Left colon (tissue), 2 donors: ENCODE measurements at regions not wholly inside any gene's neighbourhood (a gene's known extent, or its start where the extent isn't known, plus 50 kb on each side); places are given as distances from the start of the nearest gene placed in this dataset.

ENCODE experiments used
- ATAC-seq: fragments of 200-7000 bp; cut with Tn5 transposase; one replicate; pipeline ENCODE4 v1.9.1; 2020; ENCODE audit warnings: mild to moderate bottlenecking, moderate library complexity
- DNase-seq, 2 donors: peaks; one replicate each; pipeline ENCODE4 v3.0.0-alpha.2; 2020
- intact Hi-C, 2 donors: fragments of 100-400 bp; cut with DNase I in 1 of 2; cut with micrococcal nuclease in 1 of 2; formaldehyde crosslinking; loops; one replicate each; pipeline versions ENCODE4 v1.11.2 to v1.14.0; 2022; cut with DNase I, micrococcal nuclease
- donor health status: DM: no; HTN: no; CAD: no.
- donor health status: DM: yes; HTN: yes; CAD: no.

DNA sequence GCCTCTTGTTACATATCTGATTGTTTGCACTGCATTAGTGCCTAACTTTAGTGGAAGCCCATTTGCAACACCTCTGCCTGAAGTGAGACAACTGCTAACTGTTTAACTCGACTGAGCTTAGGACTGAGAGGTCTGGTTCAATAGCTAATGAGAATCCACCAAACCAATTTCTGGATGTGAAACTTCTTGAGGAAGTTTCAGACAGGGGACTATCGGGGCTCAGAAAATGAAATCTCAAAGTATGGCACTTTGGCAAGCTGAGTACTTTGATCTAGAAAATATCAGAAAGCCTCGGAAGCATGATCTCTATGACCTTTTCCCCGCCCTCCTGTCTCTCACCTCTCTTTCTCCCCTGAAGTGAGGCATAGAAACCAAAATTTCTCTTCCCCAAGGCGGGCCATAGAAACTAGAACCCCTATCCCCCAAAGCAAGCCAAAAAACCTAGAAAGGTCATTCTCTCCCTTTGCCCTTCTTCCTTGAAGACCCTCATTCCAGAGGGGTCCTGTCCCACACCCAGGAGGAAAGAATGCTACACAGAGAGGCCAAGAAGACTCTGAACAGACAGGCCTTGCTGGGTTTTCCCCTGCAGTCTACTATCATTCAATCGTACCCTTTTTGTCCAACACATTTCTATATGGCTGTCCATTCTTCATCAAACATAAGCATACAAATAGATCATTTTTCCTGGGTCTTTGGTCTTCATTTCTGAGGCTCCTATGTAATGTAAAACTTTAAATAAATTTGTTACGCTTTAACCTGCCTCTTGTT is 69.6 kb upstream of the CREB1 start:
- intact Hi-C loops: no loop called here
- no peak for ATAC-seq
- no peak for DNase-seq

DNA sequence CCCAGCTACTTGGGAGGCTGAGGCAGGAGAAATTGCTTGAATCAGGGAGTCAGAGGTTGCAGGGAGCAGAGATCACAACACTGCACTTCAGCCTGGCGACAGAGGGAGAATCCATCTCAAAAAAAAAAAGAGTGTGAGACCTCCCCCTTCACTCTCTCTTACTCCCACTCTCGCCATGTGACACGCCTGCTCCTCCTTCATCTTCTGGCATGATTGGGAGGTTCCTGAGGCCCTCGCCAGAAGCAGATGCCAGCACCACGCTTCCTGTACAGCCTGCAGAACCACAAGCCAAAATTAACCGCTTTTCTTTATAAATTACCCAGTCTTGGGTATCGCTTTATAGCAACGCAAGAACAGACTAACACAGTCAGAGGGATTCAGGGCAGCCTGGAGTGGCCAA is 66.3 kb upstream of the CREB1 start:
- DNase-seq (no peak), ATAC-seq (no peak)
- intact Hi-C loops: no loop called here

DNA sequence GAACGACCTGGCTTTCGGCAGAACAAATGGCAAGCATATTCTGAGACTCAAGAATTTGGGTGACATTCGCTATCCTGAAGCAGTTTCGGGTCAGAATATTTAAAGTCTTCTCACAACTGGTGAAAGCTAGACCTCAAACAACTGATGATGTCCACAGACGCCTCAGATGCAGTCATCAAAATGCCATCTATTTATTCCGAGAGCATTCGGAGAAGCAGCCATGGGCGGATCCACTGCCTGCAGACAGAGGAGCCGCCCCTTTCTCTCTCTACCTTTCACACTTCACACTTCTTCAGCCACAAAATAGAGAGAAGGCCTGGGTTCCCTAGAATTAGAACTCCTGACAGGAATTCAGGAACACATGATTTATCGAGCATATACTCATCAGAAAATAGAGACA is 65.8 kb upstream of the CREB1 start:
- intact Hi-C loops: no loop called here
- no peak for ATAC-seq
- DNase-seq: no peak

DNA sequence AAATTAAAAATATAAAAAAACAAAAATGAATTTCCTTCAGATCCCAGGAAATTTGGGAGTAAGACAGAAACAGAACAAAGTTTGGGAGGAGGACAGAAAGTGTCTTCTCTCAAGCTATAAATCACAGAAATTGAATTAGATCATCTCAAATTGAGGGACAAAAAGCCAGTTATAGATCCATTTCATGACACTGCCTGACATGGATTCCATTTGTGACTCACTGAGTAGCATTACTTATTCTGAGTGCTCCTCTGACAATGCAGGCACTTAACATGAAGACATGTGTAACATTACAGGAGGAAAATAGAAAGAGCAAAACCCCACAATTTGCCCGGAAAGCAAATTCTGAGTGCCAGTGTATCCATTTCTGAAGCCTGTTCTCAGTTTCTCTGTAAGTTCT is 63.9 kb upstream of the CREB1 start:
- intact Hi-C loops: no loop called here
- ATAC-seq (no peak), DNase-seq (no peak)

DNA sequence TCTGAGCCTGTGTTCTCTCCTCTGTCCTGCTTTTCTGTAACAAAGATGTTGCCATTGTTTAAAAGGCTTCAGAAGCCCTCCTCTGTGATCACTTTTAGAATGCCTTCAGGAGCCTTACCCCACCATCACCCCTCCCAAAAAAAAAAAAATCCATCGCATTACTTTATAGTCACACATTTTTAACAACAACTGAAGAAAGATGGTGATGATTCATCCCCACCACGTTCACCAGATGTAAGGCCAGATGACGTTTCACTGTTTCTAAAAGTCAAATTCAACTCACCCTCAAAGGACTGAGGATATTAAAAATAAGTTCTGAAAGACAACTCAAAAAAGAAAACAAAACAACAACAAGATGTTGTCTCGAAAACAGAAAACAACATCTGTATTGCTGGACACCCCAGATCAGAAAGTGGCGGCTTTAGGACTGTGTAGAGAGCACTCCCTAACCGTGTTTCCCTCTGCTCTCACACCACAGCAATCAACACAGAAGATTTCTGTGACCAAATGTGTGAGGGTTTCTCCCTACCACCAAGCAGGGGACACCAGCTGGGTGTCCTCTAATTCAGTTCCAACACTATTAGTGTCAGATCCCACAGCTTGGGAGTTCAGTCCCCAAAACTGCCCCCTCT is 61.9 kb upstream of the CREB1 start:
- DNase-seq (no peak), ATAC-seq (no peak)
- intact Hi-C loops: no loop called here

DNA sequence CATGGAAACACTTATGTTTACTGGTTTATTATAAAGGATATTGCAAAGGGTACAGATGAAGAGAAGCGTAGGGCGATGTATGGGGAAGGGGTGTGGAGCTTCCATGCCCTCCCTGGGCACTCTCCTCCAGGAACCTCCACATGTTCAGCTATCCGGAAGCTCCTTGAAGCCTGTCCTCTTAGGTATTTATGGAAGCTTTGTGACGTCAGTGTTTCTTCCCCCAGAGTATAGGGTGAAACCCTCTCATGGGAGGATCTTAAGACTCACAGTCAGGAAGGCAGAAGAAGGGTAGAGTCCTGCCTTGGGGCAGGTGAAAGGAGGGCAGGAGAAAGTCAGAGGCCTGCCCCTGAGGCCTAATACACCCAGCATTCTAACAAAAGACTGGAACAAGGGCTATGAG is 61.3 kb upstream of the CREB1 start:
- ATAC-seq: no peak
- intact Hi-C loops: no loop called here
- no peak for DNase-seq

DNA sequence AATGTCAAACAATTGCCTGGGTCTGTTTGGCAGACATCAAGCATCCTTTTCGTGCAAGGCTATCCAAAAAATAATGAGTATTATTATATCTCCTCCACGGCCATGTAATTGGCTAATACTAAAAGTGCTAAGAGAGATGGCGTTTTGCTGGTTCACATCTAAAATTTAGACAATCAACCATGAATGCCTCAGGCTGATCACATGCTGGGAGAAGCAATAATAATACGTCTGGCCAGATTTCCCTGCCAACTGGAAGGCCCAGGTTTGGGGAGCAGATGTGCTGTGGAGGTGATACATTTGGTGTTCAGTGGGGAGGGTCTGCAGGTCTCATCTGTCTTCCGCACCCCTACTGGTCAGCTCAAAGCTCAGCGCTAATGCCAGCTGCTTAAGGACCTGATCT is 60.3 kb upstream of the CREB1 start:
- ATAC-seq: no peak
- intact Hi-C loops: no loop called here
- no peak for DNase-seq

DNA sequence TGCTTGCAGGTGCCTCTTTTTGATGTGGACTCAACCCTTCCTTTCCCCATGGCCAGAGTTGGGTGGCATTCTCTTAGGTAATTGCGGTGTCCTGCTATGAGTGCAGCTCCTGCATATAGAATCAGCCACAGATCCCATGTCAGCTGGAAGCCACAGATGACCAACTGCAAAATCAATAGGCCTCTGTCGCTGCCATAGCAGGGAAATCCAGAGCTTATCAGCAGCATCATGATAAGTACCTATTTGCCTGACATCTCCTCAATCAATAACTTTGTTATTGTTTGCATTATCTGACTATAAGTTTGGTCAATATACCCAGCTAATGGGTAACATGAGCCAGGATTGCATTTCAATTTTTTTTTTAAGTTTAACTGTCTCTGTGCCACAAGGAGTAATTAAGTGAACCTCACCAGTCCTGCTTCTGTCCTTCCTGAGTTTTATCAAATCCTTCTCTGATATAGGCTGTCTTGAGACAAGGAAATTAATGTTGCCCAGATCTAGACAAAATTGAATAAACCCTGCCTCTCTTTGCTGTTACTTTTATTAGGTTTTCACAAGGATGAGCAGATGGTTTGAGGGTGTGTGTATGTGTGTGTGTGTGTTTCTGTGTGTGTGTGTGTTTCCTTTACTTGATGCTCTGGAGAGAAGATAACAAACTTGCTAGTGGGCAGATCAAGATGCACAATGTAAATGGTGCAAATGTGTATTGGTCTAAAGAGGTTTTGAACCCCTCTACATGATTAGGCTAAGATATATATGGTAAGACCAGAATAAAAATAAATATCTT is 59.6 kb upstream of the CREB1 start:
- intact Hi-C loops: loop anchor here (5.0 to 10.0 kb wide), 2 partner anchors 305 to 488 kb away; partner anchors contain the start of gene KLF7 (in 1 of the 2)
- no peak for DNase-seq
- ATAC-seq: no peak

DNA sequence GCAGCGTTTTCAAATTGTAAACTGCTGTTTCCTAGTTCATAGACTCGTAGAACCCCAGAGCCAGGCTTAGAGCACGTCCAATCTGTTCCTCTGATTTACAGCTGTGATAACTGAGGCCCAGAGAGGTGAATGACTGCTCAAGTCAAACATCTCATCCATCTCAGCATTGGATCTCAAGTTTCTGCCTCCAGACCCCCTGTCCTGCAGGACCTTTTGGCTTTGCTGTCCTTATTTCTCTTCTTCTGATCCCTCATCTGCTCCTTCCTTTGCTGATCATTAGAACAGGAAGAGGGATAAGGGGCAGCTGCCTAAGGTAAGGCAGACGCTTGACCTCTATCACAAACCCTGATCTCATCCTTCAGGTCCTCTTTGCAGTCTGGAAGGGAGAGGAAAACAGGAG is 58.5 kb upstream of the CREB1 start:
- intact Hi-C loops: loop anchor here (5.0 to 10.0 kb wide), 2 partner anchors 306 to 489 kb away; partner anchors contain the start of gene KLF7 (in 1 of the 2)
- no peak for DNase-seq
- ATAC-seq: no peak

DNA sequence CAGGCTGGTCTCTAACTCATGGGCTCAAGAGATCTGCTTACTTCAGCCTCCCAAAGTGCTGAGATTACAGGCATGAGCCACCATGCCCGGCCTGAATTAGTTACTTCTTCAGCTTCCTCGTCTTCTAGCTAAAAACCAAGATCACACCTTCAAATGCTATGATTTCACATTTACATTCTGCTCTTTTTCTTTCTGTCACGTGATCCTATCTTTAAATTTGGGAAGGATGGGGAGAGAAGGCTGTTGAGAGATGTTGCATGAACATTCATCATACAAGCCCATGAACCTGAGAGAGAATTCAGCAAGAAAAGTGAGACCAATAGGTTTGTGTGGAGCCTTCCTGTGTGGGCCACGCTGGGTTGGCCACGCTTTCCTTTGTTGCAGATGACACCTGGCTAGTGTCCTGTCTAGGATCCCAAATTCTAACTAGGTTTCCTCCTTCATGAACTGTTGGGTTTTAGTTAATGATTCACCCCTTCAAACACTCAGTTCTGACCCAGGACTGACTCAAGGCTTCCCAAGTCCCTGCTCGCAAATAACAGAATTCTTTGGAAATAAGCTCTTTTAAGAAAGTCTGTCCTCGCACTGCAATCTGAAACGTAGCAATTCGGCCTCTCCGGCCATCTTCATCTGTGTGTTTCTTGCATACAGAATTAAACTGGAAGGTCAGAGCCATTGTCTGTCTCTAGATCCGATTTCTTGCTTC is 57.3 kb upstream of the CREB1 start:
- ATAC-seq: no peak
- DNase-seq: no peak
- intact Hi-C loops: loop anchor here (5.0 to 10.0 kb wide), 2 partner anchors 308 to 490 kb away; partner anchors contain the start of gene KLF7 (in 1 of the 2)

DNA sequence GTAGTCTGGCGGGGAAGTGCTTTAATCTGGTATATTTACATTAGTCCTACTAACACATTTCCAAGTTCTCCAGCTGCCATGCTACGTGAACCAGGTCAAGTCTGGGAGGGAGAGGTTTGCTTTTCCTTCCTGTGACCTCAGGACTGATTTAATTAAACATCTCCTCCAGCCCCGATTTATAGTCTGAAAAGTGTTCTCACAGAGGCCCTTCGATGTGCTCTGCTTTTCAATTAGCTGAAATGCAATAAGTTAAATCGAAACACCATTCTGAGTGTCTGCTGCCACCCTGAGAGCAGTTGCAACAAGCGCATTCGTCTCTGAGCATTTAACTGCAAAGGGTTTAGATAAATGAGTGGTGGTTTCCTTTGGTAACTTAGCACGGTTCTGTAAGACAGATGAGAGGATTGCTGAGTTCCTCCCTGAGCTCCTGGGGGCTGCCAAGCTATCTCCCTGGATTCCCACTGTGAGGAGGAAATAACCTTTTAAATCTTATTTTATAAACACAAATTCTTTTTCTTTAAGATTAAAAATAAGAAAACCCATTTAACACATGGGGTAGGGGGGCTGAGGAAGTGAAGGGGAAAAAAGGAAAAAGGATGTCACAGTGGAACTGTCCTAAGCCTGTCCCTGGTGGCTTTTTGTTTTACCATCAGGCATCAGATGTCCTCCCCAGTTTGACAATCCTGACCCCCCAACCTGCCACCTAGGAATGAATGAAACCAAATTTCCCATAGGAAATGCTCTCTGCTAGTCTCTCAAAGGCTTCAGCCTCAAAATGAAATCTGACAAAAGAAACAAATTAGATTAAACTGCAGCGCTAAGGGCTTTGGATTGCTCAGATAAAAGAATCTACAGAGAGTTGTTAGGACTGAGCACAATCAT is 56.5 kb upstream of the CREB1 start:
- intact Hi-C loops: loop anchor here (5.0 to 10.0 kb wide), 2 partner anchors 308 to 491 kb away; partner anchors contain the start of gene KLF7 (in 1 of the 2)
- peak in 1 of 2 donors; percentile 18 for DNase-seq
- peak; percentile 42 for ATAC-seq

DNA sequence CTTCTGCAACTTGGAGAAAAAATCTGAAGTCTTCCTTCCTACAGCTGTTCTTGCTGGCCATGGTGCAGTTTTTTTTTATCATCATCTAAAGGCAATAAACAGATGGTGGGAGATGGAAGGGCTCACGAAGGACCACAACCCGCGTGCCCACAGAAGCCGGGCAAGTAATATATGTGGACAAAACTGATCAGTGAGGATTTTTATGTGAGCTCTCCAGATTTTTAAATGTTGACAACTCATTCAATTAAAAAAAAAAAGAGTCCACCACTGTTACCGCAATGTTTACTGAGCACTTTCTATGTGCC is 55.9 kb upstream of the CREB1 start:
- DNase-seq: no peak
- intact Hi-C loops: loop anchor here (2.0 to 10.0 kb wide), 3 partner anchors 309 to 492 kb away; partner anchors contain the start of gene KLF7 (in 1 of the 2)
- ATAC-seq: no peak

DNA sequence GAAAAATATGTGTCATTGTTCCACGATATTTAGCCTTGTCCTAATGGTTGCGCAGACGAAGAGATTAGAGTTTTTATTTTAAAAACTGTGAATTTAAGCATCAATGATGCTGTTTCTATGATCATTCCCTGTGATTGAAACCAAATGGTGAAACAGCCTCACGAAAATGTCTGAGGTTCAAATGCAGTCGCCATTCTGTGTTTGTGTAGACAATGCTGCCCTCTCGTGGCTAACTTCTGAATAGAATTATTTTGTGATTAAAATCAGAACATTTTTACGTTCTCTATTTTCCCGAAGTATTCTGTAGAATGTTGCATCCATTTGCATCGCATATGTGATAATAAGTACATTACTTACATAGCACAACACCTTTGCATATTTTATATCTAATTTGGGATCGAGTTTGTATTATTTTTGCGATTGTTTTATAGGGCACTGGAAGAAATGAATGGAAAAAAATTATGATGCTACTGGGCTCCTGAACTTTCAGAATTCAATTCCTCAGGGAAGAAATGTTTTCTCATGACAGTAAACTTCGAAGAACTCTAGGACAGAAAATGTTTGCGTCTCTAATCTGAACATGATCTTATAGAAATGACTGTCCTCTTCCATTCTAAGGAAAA is 54.8 kb upstream of the CREB1 start:
- no peak for DNase-seq
- ATAC-seq: peak; percentile 41
- intact Hi-C loops: loop anchor here (2.0 to 10.0 kb wide), 5 partner anchors 310 to 778 kb away; partner anchors contain the start of gene KLF7 (in 1 of the 2)

DNA sequence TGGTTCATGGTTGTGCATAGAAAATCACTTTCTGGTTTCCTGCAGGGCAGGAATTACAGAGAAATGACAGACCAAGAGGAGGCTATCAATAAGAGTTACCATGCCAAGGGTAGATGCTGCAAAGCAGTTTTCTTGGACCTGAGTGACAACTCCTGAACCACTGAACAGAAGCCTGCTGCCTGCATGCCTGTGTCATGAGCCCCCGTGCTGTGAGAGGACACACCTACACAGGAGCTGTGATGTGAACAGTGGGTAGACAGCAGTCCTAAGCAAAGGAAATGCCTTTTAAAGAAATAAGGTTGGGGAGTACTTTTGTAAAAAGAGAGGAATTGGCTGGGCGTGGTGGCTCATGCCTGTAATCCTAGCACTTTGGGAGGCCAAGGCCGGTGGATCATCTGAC is 54.2 kb upstream of the CREB1 start:
- ATAC-seq (no peak), DNase-seq (no peak)
- intact Hi-C loops: loop anchor here in 1 of 2 donors (2.0 to 10.0 kb wide), 4 partner anchors 311 to 778 kb away; partner anchors contain the start of gene KLF7

DNA sequence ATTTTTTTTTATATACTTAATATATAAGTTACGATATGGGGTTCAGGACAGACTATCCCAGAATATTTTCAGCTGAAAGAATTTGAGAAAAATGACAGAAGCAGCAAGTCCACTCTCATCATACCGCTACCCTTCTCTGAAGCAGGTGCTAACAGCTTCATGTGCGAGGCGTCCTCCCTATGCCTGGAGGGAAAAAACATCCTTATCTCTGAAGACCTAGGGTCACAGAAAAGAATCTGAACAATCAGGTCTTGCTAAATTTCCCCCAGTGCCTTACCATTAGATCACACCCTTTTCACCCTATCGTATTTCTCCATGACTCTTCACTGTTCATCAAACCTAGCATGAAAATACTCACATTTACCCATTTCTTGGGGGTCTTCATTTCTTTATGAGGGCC is 51.9 kb upstream of the CREB1 start:
- DNase-seq (no peak), ATAC-seq (no peak)

DNA sequence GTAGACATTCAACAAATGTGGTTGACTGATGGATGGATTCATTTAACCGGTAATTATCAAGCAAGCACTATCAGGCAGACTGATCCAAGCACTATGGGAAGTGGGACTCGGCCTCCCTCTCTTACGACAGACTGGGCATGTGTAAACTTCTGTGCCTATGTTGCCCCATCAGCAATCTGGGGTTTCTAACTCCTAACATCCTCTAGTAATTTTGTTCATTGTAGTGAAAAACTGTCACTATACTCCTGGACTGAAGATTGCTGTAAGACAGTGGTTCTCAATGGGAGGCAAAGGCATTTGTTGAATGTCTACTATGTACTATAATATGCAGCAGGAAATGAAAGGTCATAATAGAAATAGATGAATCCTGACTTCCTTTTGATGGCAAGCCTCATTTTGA is 51.2 kb upstream of the CREB1 start:
- intact Hi-C loops: loop anchor here in 1 of 2 donors (5.0 to 10.0 kb wide), 3 partner anchors 314 to 781 kb away; partner anchors contain the start of gene KLF7
- no peak for DNase-seq
- ATAC-seq: no peak

More for the DNA sequence above, 51.9 kb upstream of the CREB1 start:
- intact Hi-C loops: loop anchor here in 1 of 2 donors (5.0 to 10.0 kb wide), 3 partner anchors 313 to 781 kb away; partner anchors contain the start of gene KLF7

DNA sequence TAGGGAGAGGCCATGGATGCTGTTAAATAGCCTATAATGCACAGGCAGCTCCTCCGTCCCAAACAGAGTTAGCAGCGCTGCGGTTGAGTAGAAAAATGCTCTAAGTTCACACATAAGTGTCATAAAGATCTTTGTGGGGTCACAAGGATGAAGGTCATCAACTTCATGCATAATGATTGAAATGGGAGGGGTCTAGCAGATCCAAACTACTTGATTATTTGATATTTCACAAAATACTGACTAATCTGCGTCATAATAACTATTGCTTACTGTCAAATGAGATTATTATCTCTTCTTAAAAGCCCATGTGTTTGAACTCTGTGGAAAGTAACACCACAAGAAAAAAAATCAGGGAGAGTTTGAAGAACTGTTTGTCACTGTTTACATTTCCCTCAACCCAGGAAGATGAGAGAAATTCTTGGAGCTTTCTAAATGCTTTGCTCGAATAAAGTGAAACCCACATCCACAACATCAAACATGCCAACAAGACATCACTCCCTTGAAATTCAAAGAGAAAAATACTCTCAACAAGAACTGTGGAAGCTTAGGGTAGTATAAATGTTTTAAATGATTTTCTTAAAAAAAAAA is 50.5 kb upstream of the CREB1 start:
- ATAC-seq (no peak), DNase-seq (no peak)

More for the DNA sequence above, 50.5 kb upstream of the CREB1 start:
- intact Hi-C loops: loop anchor here in 1 of 2 donors (5.0 to 10.0 kb wide), 3 partner anchors 314 to 782 kb away; partner anchors contain the start of gene KLF7
